ENCODE measurements at regions not wholly inside any gene's neighbourhood (a gene's known extent, or its start where the extent isn't known, plus 50 kb on each side); places are given as distances from the start of the nearest gene placed in this dataset.
"Not testable (repeated sequence)": the region's sequence is repeated elsewhere in the genome, so short reads cannot be mapped to it uniquely, and the experiment has no call there.

DNA sequence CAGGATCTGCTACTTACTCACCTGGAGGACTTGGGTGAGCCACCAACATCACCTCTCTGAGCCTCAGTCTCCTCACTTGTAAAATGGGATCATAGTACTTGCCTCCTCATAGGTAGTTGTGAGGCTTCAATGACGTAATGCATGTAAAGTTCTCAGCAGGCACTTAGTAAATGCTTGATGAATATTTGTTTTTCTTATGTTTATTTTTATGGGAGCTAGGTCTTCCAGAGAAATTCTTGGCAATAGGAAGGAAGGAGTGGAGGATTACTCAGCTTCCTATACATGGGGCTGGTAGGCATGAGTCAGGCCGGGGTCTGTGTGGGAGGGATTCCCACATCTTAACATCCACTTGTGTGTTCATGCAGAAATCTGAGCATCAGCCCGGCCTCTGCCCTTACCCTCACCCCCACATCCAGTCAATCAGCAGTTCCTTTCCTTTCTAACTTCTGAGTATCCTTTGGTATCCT is 95.4 kb upstream of the USP24 start:
- DNase-seq: peak; percentile 3
- in situ Hi-C loops (cut with MboI; ENCODE audit: low pct_unique_long_range_greater_than_20kb, low sequenced_read_pairs): no loop called here

DNA sequence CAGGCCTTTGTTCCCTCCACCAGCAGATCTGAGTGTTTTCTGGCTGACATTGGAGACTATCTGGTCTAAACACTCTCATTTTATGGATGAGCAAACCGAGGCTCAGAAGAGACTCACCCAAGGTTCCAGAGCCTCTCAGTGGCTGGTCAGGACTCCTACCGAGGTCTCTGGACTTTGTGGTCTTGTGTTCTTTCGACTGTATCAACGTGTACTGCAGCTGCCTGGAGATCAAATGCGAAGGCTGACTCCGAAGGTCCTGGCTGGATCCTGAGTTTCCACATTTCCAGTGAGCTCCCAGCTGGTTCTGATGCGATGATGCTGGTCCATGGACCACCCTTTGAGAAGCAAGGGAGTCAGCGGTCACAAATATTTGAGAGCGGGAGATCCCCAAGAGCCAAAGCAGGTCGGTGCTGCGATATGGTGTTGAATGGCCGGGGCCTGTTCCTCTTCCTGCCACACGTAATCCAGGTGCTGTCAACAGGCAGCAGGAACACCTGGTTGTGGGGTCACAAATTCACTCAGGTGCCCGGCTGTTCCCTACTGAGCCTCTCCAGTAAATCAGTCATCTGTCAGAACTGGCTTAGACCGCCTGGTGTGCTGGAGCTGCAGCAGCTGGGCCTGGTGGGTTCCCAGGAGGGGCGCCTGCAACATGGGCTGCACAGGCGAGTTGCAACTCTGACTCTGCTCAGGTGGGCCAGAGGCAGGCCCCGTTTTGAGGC is 94.8 kb upstream of the USP24 start:
- in situ Hi-C loops (cut with MboI; ENCODE audit: low pct_unique_long_range_greater_than_20kb, low sequenced_read_pairs): no loop called here

DNA sequence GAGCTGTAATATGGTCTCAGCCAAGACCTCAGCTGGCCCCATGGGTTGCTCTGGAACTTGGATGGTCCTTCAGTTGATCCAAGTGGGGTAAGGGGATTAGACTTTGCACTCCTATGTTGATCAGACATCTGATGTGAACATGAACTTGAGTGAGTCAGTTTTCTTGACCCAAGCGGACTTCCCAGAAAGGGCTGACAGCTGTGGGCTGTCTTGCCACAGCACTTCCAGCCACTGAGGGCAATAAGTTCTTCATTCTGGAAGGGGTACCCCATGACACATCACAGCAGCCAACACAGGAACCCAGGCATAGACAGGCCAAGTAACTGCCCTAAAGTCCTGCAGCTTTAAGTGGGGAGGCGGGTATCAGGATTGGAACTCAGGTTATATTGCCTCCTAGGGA is 93.9 kb upstream of the USP24 start:
- DNase-seq: no peak
- in situ Hi-C loops (cut with MboI; ENCODE audit: low pct_unique_long_range_greater_than_20kb, low sequenced_read_pairs): no loop called here

More for the DNA sequence above, 94.8 kb upstream of the USP24 start:
- DNase-seq: no peak

DNA sequence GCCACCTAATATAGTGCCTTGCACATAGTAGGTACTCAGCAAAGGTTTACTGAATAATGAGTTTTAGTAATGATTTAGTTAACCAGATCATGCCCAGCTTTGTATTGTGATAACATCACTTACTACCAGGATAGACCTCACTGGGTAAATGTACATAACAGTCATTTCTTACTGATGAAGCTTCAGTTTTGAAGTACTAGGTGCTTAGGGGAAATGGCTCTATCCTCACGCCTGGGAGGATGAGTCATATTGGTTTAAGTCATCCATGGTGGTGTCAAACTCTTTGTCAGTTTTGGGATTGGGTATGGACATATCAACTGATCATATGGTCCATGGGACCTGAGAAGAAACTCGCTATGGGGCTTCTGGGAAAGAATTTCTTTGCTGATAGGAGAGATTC is 90.6 kb upstream of the USP24 start:
- DNase-seq: no peak

DNA sequence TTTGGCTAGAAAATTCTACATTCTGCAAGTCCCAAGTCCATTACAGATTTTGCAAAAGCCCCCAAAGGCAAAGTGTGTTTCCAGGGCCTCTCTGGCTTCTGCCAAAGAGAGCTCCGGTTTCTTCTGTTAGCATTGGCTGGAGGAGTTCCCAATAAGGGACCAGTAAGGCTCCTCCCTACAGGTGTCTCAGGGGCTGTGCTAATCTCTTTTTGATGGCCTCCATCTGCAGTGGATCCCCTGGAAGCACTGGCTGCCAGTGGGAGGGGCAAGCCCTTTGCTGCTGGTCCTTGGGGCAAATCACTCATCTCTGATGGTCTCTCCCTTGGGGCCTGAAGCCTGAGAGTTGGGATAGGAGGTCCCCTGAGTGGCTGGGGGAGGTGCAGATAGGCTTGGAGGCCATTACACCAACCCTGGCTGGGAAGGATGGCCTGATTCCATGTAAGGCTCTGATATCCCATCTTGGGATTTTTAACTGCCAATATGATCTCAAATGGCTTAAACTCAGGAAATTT is 89.1 kb upstream of the USP24 start:
- in situ Hi-C loops (cut with MboI; ENCODE audit: low pct_unique_long_range_greater_than_20kb, low sequenced_read_pairs): no loop called here
- DNase-seq: no peak

More for the DNA sequence above, 90.6 kb upstream of the USP24 start:
- in situ Hi-C loops (cut with MboI; ENCODE audit: low pct_unique_long_range_greater_than_20kb, low sequenced_read_pairs): no loop called here

DNA sequence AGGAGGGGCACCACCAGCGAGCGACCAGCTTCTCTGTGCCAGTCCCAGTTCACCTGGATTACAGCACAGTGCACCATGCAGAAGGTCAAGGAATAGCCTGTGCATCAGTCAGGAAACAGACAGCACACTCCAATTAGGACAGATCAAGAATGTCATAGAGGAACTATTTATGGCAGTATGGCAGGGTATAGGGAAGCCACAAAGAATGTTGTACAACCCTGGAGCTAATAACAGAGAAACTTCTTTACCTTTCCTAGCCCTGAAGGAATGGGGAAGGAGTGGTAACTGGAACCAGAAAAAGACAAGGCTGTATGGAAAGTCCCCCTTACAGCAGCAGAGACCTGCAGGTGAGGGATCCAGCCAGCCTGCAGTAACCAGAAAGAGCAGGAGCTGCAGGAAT is 87.8 kb upstream of the USP24 start:
- no peak for DNase-seq
- in situ Hi-C loops (cut with MboI; ENCODE audit: low pct_unique_long_range_greater_than_20kb, low sequenced_read_pairs): no loop called here

DNA sequence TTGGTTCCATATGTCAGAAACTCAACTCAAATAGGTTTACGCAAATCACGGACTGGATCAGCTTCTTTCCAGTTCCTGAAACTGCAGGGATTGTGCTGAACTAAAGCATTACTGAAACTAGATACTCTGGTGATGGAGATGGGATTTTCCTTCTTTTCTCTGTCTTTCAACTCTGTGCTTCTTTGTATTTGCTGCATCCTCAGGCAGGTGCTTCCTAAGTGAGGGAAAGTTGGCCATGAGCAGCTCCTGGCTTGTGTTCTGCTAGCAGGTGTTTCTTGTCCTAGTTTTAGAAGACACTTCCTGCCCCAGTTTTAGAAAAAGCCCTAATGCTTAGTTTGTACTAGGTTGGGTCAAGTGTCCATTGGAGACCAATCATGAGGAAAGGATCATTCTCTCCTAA is 86.7 kb upstream of the USP24 start:
- DNase-seq: no peak
- in situ Hi-C loops (cut with MboI; ENCODE audit: low pct_unique_long_range_greater_than_20kb, low sequenced_read_pairs): no loop called here

DNA sequence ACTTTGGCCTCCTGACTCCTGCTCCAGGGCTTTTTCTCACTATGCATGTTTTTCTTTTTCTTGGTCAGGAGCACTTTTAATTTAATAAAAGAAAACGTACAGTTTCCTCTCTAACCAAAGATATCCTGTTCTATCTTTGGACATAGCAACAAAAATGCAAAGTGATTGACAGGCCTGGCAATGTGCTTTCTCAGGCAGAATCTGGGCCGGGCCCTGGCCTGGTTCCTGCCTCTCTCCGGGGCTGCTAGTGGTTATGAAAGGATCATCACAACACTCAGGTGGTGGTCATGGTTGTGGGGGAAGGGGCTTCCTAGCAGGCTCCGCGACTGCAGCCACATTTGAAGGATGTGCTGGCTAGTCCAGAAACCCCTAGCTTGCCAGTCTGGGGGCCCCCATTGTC is 85.8 kb upstream of the USP24 start:
- DNase-seq: no peak
- in situ Hi-C loops (cut with MboI; ENCODE audit: low pct_unique_long_range_greater_than_20kb, low sequenced_read_pairs): no loop called here

DNA sequence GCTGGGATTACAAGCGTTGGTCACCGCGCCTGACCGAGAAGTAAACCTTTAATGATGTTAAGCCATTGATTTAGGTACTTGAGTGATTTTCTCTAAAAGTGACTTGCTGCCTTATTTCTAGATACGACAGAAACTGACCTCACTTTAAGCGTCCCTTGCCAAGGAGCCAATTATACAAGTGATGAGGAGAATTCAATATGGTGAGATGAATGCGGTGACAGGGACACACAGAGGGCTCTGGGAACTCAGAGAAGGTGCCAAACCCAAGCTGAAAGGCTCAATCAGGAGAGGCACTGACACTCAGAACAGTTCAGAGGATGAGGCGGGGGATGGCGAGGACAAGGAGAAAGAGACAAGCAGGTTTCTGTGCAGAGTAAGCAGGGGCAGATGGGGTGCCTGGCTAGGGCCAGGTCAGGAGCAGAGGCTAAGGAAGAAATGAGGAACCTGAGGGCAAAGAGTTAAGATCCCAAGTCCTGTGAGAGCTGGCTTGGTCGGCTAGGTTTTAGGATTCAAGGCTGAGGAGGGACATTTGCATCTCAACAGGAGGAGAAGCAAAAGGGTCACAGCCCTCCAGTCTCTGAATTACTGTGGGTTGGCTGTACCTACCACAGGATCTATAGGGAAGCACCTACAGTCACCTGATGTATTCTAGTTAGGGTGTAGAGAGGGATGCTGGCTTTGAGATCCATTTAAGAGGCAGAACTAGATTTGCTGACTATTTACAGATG is 83.2 kb upstream of the USP24 start:
- in situ Hi-C loops (cut with MboI; ENCODE audit: low pct_unique_long_range_greater_than_20kb, low sequenced_read_pairs): no loop called here
- no peak for DNase-seq

DNA sequence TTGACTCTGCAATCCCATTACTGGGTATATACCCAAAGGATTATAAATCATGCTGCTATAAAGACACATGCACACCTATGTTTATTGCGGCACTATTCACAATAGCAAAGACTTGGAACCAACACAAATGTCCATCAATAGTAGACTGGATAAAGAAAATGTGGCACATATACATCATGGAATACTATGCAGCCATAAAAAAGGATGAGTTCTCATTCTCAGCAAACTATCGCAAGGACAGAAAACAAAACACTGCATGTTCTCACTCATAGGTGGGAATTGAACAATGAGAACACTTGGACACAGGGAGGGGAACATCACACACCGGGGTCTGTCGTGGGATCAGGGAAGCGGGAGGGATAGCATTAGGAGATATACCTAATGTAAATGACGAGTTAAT is 81.1 kb upstream of the USP24 start:
- DNase-seq; in situ Hi-C loops (cut with MboI; ENCODE audit: low pct_unique_long_range_greater_than_20kb, low sequenced_read_pairs): not testable (repeated sequence)

DNA sequence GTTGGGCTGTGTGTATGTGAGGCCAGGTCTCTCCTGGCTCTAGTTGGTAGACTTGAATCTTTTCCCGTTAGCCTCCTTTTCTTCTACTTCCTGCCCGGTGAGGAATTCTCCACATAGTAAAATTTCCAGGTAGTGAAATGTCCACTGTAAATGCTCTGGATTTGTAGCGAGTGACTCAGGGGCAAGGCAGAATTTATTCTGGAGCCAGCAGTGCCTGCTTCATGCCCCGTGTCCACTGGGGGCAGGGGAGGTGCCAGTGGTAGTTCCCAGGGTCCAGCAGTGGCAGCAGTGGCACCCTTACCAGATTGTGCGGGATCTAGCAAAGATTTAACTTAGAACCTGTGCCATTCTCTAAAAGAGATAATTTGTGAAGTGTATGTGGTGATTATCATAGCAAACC is 74.5 kb upstream of the USP24 start:
- in situ Hi-C loops (cut with MboI; ENCODE audit: low pct_unique_long_range_greater_than_20kb, low sequenced_read_pairs): no loop called here
- DNase-seq: no peak

DNA sequence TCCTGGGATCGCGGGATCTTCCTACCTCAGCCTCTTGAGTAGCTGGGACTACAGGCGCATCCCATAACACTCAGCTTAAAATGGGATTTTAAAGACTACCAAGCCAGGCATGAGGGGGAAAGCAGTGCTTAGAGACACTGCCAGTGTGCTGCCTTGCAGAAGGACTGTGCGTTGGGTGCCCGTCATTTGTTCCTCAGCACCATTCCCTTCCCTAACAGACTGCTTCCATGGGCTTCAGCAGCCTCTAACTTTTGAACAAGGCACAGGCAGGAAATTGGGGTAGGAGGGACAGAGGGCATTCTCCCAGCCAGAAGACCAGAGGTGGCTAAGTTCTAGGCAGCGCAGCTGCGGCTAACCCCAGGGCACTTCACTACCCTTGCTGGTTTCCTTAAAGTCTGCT is 73.9 kb upstream of the USP24 start:
- DNase-seq: no peak
- in situ Hi-C loops (cut with MboI; ENCODE audit: low pct_unique_long_range_greater_than_20kb, low sequenced_read_pairs): no loop called here

DNA sequence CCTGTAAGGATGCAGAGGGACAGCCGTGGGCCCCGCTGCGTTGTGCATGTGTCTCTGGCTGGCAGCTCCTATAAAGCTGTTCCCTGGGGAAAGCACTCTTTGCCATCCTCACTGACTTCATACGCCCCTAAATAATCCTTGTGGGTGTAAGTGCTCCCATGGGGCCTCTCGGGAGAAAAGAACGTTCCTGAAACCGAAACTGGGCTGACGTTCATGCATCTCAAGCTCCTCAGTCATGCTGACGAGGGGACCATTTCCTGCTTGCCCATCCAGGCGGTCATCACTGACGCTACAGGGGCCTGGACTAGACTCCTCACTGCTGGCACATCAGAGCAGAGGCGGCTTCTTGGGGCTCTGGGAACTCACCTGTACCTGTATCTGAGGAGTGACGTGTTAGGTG is 73.1 kb upstream of the USP24 start:
- in situ Hi-C loops (cut with MboI; ENCODE audit: low pct_unique_long_range_greater_than_20kb, low sequenced_read_pairs): no loop called here
- DNase-seq: no peak

DNA sequence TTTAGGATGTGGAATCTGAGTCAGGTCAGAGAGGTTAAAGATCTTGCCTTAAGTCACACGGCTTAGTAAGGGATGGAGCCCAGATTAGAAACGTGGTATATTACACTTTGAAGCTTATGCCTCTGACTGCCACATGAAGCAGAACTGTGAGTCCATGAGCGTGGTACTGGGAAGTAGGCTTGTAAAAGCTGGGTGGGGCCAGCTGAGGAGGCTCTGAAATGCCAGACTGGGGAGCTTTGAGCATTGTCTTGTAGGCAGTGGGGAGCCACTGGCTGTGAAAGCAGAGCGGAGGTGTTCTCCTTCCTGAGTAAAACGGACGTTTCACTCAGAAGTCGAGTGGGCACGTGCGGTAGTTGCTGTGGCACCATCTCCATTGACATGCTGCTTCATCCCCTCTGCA is 72.6 kb upstream of the USP24 start:
- in situ Hi-C loops (cut with MboI; ENCODE audit: low pct_unique_long_range_greater_than_20kb, low sequenced_read_pairs): no loop called here
- DNase-seq: no peak

DNA sequence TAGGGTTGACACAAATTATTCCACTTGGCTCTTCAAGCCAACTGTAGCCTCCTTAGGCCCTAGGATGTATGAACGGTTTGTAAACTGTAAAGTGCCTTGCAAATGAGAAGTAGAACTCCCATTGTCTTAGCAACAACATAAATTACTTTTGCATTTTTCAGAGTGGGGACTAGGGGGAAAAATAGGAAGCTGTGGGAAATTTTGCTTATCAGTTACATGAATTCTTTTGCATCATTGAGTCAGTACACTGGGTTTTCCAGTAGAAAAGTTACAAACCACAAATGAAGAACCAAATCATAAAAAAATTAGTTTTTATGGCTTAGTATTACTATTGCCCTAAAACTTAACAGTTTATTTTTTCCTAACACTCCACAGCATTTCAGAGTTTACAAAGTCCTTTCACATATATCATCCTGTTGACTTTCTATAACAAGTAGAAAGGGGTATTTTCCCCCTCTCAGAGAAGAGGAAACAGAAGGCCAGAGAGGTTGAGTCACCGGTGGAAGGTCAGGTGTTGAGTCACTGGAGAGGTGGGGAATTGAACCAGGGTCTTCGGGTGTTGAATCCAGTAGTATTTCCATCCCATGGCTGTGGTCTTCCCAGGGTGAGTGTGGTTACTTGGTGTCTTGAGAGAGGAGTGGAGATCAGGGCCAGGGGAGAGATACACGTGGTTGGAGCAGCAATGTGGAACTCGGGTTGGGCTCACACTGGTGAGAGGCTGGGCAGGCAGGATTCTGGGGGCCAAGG is 71.9 kb upstream of the USP24 start:
- in situ Hi-C loops (cut with MboI; ENCODE audit: low pct_unique_long_range_greater_than_20kb, low sequenced_read_pairs): no loop called here
- peak; percentile 7 for DNase-seq

DNA sequence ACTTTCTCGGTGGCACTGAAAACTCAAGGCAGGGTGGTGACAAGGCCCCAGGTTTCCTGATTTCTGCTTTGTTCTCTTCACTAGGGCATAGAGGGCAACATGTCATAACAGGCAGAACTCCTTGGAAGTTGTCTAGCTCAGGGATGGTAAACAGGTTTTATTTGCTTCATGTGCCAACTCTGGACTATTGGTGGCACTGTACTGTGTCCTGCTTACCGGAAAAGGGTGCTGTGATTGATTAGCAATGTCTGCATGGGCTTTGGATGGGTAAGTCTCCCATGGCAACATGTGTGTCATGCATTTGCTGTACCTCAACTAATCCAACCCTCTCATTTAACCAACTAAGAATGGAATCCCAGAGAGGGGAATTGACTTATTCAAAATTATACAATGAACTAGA is 70.7 kb upstream of the USP24 start:
- in situ Hi-C loops (cut with MboI; ENCODE audit: low pct_unique_long_range_greater_than_20kb, low sequenced_read_pairs): no loop called here

DNA sequence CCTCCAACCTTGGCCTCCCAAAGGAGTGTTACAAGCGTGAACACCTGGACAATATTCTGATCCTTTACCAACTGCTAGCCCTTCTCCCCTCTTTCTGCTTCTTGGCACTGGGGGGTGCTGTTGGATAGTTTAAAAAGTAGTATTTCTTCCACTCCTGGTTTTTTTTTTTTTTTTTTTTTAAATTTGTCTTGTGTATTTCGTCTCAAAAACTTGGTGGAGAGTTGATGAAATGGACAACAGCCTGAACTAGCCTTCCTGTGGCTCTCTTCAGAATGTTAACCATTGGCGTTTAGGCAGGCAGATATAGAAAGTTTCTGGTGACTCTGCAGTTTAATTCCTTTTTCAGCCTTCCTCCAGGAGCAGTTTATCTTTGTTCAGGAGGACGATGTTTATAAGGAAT is 69.7 kb upstream of the USP24 start:
- DNase-seq: peak; percentile 58
- in situ Hi-C loops (cut with MboI; ENCODE audit: low pct_unique_long_range_greater_than_20kb, low sequenced_read_pairs): no loop called here

More for the DNA sequence above, 70.7 kb upstream of the USP24 start:
- no peak for DNase-seq

DNA sequence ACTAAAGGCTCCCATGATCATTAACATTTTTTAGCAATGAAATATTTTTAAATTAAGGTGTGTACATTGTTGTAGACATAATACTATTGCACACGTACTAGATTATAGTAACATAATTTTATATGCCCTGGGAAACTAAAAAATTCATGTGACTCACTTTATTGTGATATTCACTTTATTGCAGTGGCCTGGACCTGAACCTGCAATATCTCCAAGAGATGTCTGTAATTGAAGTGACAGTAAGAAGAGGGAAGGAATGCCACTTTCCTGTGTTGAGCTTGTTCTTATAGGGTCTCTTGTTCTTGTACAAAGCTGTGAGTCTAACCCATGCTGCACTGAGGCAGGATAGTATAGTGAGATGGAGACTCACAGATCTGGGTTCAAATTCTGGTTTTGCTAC is 66.9 kb upstream of the USP24 start:
- in situ Hi-C loops (cut with MboI; ENCODE audit: low pct_unique_long_range_greater_than_20kb, low sequenced_read_pairs): no loop called here
- no peak for DNase-seq

DNA sequence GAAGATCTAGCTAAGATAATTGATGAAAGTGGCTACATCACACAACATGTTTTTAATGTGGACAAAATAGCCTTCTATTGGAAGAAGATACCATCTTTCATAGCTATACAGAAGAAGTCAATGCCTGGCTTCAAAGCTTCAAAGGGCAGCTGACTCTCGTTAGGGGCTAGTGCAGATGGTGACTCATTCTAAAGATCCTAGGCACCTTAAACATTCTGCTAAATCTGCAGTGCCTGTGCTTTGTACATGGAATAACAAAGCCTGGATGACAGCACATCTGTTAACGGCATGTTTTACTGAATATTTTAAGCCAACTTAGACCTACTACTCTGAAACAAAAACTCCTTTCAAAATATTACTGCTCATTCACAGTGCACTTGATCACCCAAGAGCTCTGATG is 65.6 kb upstream of the USP24 start:
- DNase-seq: no peak
- in situ Hi-C loops (cut with MboI; ENCODE audit: low pct_unique_long_range_greater_than_20kb, low sequenced_read_pairs): no loop called here

DNA sequence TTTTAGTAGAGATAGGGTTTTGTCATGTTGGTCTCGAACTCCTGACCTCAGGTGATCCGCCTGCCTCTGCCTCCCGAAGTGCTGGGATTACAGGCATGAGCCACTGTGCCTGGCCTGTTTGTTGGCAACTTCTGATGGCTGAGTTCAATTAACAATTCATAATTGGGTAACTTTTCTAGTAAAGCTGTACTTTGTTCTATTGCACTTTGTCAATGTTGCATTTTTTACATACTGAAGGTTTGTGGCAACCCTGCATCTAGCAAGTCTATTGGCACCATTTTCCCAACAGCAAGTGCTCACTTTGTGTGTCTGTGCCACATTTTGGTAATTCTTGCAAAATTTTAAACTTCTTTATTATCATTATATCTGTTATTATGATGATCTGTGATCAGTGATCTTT is 64.5 kb upstream of the USP24 start:
- in situ Hi-C loops (cut with MboI; ENCODE audit: low pct_unique_long_range_greater_than_20kb, low sequenced_read_pairs): no loop called here
- DNase-seq: no peak
